PC-9 (cell line): ENCODE measurements at regions not wholly inside any gene's neighbourhood (a gene's known extent, or its start where the extent isn't known, plus 50 kb on each side); places are given as distances from the start of the nearest gene placed in this dataset.

ENCODE experiments used
- EZH2 ChIP-seq: fragments of 200-600 bp; sonication (generic); IDR thresholded peaks from 2 replicates; pipeline ENCODE4 v1.8.0; 2017; ENCODE audit warnings: antibody characterized with exemption, low read depth
- TF ChIP-seq, protein P1 (sequence below): fragments of 200-600 bp; sonication (generic); conservative IDR thresholded peaks from 2 replicates; pipeline ENCODE4 v1.6.1; 2017; ENCODE audit warnings: mixed run types, antibody characterized with exemption, mild to moderate bottlenecking, moderate library complexity

- TF ChIP-seq, protein P1, sequence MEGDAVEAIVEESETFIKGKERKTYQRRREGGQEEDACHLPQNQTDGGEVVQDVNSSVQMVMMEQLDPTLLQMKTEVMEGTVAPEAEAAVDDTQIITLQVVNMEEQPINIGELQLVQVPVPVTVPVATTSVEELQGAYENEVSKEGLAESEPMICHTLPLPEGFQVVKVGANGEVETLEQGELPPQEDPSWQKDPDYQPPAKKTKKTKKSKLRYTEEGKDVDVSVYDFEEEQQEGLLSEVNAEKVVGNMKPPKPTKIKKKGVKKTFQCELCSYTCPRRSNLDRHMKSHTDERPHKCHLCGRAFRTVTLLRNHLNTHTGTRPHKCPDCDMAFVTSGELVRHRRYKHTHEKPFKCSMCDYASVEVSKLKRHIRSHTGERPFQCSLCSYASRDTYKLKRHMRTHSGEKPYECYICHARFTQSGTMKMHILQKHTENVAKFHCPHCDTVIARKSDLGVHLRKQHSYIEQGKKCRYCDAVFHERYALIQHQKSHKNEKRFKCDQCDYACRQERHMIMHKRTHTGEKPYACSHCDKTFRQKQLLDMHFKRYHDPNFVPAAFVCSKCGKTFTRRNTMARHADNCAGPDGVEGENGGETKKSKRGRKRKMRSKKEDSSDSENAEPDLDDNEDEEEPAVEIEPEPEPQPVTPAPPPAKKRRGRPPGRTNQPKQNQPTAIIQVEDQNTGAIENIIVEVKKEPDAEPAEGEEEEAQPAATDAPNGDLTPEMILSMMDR = no peak
- no peak for TF ChIP-seq EZH2
Measured at GRCh38 chr10:16155834-16156233, 281.0 kb upstream of the PTER start.
